ENCODE measurements at regions not wholly inside any gene's neighbourhood (a gene's known extent, or its start where the extent isn't known, plus 50 kb on each side); places are given as distances from the start of the nearest gene placed in this dataset.

GRCh38 chr15:97317163-97317562 lies 643.3 kb upstream of the ARRDC4 start:
- TF ChIP-seq SIN3A (IDR thresholded peaks at IDR 0.05; ENCODE audit: borderline replicate concordance, insufficient read depth, low read length) = no peak
- TF ChIP-seq POLR2AphosphoS5 (IDR thresholded peaks at IDR 0.05; ENCODE audit: low read depth, low read length) = no peak

GRCh38 chr15:97319291-97319690 lies 641.2 kb upstream of the ARRDC4 start:
- TF ChIP-seq SIN3A (IDR thresholded peaks at IDR 0.05; ENCODE audit: borderline replicate concordance, insufficient read depth, low read length) = no peak

- TF ChIP-seq SIN3A (IDR thresholded peaks at IDR 0.05; ENCODE audit: borderline replicate concordance, insufficient read depth, low read length) (no peak), REST (IDR thresholded peaks at IDR 0.05; ENCODE audit: insufficient read depth in 1 of 2, low read depth in 2 of 2, low read length in 2 of 2) (no peak), FOXP2 (optimal IDR thresholded peaks at IDR 0.05; ENCODE audit: borderline replicate concordance, extremely low read depth, extremely low read length, insufficient read depth) (no peak), POLR2AphosphoS5 (IDR thresholded peaks at IDR 0.05; ENCODE audit: low read depth, low read length) (no peak), TAF1 (IDR thresholded peaks at IDR 0.05; ENCODE audit: borderline replicate concordance, insufficient read depth, low read length) (no peak)
Observed at GRCh38 chr15:97346221-97346620, 614.3 kb upstream of the ARRDC4 start.

- TF ChIP-seq TAF1 (IDR thresholded peaks at IDR 0.05; ENCODE audit: borderline replicate concordance, insufficient read depth, low read length) = no peak
- TF ChIP-seq POLR2AphosphoS5 (IDR thresholded peaks at IDR 0.05; ENCODE audit: low read depth, low read length) = no peak
- TF ChIP-seq REST (IDR thresholded peaks at IDR 0.05; ENCODE audit: insufficient read depth in 1 of 2, low read depth in 2 of 2, low read length in 2 of 2) = no peak
- no peak for TF ChIP-seq FOXP2 (optimal IDR thresholded peaks at IDR 0.05; ENCODE audit: borderline replicate concordance, extremely low read depth, extremely low read length, insufficient read depth)
- TF ChIP-seq SIN3A (IDR thresholded peaks at IDR 0.05; ENCODE audit: borderline replicate concordance, insufficient read depth, low read length) = no peak
Observed at GRCh38 chr15:97350813-97351212, 609.7 kb upstream of the ARRDC4 start.

GRCh38 chr15:97383516-97383915 lies 577.0 kb upstream of the ARRDC4 start:
- TF ChIP-seq REST (IDR thresholded peaks at IDR 0.05; ENCODE audit: insufficient read depth in 1 of 2, low read depth in 2 of 2, low read length in 2 of 2) = no peak
- TF ChIP-seq SIN3A (IDR thresholded peaks at IDR 0.05; ENCODE audit: borderline replicate concordance, insufficient read depth, low read length) = no peak
- TF ChIP-seq POLR2AphosphoS5 (IDR thresholded peaks at IDR 0.05; ENCODE audit: low read depth, low read length) = no peak
- no peak for TF ChIP-seq FOXP2 (optimal IDR thresholded peaks at IDR 0.05; ENCODE audit: borderline replicate concordance, extremely low read depth, extremely low read length, insufficient read depth)
- TF ChIP-seq TAF1 (IDR thresholded peaks at IDR 0.05; ENCODE audit: borderline replicate concordance, insufficient read depth, low read length) = no peak

GRCh38 chr15:97386940-97387339 lies 573.6 kb upstream of the ARRDC4 start:
- TF ChIP-seq REST (IDR thresholded peaks at IDR 0.05; ENCODE audit: insufficient read depth in 1 of 2, low read depth in 2 of 2, low read length in 2 of 2) (no peak), FOXP2 (optimal IDR thresholded peaks at IDR 0.05; ENCODE audit: borderline replicate concordance, extremely low read depth, extremely low read length, insufficient read depth) (no peak), SIN3A (IDR thresholded peaks at IDR 0.05; ENCODE audit: borderline replicate concordance, insufficient read depth, low read length) (no peak), POLR2AphosphoS5 (IDR thresholded peaks at IDR 0.05; ENCODE audit: low read depth, low read length) (no peak), TAF1 (IDR thresholded peaks at IDR 0.05; ENCODE audit: borderline replicate concordance, insufficient read depth, low read length) (no peak)

Data from PFSK-1 (cell line).